HG03571 (cell line): ENCODE measurements at regions not wholly inside any gene's neighbourhood (a gene's known extent, or its start where the extent isn't known, plus 50 kb on each side); places are given as distances from the start of the nearest gene placed in this dataset.
"Not testable (repeated sequence)": the region's sequence is repeated elsewhere in the genome, so short reads cannot be mapped to it uniquely, and the experiment has no call there.

Experiments used
- ATAC-seq: cut with Tn5 transposase; IDR thresholded peaks from one replicate; pipeline ENCODE4 v1.9.1; 2021; ENCODE audit not compliant: unreplicated experiment

- ATAC-seq, result no peak
Observed at GRCh38 chr9:30127371-30127770, 2257.1 kb upstream of the ACO1 start.

DNA sequence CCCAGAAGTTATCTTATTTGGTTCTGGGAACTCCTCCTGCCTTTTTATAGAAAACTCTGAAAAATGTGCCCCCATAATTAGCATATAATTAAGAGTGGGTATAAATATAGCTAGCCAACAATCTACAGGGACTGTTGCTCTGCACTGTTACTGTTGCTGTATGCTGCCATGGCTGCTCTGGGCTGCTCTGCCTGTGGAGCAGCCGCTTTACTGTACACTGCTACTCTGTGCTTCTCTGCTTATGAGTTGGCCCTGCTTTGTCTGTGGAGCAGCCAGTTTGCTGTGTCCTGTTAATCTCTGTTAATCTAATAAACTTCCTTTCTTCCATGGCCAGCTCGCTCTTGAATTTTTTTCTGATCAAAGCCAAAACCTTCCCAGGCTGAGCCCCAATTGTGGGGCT, 2244.0 kb upstream of the ACO1 start:
- no peak for ATAC-seq

DNA sequence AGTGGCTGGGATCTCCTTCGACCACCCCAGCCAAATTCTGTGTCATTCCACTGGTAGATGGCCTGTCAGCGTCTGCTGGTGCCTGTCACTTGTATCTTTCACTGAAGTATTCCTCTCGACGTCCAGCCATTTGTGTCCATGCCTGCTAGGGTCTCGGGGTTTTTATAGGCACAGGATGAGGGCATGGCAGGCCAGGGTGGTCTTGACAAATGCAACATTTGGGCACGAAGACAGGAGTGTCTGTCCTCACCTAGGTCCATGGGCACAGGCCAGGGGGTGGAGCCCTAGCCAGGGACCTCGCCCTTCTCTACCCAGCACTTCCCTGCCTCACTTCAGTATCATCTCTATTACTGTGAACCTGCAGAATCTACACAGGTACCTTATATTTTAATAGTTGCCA, 2223.9 kb upstream of the ACO1 start:
- no peak for ATAC-seq

- no peak for ATAC-seq
Observed at GRCh38 chr9:30172206-30172605, 2212.2 kb upstream of the ACO1 start.

DNA sequence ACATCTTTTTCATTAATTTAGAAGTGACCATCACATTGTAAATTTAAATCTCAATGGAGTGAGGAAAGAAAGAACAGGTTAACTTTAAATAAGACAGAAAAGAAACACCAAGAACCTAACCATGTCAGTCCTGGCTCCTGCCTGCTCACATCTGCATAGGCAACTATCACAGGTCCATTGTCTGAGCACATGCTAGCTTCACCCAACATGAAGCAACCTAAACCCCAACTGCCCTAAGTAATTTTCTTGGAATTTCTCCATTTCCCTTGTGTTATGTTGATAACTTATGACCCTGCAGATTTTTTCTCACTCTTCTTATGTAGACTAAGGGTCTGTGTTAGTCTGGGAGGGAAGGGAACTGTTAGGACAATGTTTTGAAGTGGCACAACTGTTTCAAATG, 2205.8 kb upstream of the ACO1 start:
- no peak for ATAC-seq

DNA sequence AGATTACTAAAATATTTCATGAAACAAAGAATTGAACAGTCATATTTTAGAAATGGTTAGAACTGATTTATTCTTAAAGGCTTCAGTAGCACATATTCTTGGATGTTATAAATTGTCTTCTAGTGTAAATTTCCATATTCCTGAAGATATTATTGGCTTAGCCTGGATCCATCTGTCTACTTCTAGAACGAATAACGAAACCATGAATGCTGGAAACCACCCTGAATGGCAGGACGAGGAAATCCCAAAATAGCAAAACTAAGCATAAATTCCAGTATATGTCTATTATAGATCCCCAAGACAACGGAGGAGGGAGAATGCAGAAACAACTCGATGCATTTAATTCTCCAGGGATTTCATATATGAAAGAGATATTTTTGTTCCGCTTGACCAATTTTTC, 2191.0 kb upstream of the ACO1 start:
- no peak for ATAC-seq

DNA sequence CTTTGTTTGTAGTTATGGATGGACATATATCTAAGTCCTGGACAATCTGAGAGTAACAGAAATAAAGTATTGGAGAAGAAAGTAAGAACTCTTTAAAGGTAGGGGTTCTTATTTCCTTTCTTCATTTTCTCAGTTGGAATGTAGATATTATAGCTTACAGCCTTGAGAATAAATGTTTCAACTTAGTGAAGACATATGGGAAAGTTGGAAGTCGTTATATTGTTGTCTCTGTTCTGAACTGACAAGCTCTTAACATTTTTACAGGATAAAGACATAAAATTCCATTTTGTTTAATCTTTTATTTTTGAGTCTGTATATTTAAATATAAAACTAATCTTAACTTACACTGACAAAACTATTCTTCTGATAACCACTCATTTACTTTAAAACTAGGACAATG, 2187.5 kb upstream of the ACO1 start:
- no peak for ATAC-seq

DNA sequence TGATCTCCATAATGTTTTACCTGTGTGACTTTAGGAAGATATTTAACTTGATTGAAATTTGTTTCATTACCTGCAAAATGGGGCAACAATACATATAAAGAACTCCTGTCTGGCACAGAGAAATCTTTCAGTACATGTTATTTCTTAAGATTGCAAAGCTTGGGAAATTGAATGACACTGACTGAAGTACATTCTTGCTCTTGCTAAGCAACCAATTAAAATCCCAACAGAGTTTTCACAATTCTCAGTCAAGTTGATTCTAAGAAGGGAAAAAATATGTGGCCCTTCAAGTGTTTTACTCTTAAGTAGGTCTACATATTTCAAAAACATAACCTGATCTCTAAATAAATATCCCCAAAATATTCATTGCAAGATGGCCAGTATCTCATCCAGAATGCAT, 2187.0 kb upstream of the ACO1 start:
- no peak for ATAC-seq

- no peak for ATAC-seq
Observed at GRCh38 chr9:30197954-30198353, 2186.5 kb upstream of the ACO1 start.

- ATAC-seq, result no peak
Observed at GRCh38 chr9:30198463-30199309, 2185.8 kb upstream of the ACO1 start.

GRCh38 chr9:30201024-30201423, 2183.4 kb upstream of the ACO1 start:
- ATAC-seq, result no peak

GRCh38 chr9:30235068-30235467, 2149.4 kb upstream of the ACO1 start:
- ATAC-seq, result no peak

DNA sequence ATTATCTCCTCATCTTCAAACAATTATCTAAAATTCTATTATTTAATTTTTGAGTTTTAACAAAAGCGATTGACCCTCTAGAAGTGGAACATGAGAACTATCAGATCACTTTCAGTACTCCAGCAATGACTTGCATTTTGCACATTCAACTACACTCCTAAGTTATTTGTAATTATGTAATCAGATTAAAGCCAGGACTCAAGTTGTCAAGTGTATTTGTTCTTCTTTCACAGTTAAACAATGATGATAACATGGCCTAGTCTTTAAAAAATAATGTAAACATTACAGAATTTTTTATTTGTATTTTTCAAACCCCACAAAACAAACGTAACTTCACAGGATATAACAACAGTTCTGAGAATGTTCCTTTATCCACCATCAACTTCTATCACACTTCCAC, 2148.9 kb upstream of the ACO1 start:
- no peak for ATAC-seq

DNA sequence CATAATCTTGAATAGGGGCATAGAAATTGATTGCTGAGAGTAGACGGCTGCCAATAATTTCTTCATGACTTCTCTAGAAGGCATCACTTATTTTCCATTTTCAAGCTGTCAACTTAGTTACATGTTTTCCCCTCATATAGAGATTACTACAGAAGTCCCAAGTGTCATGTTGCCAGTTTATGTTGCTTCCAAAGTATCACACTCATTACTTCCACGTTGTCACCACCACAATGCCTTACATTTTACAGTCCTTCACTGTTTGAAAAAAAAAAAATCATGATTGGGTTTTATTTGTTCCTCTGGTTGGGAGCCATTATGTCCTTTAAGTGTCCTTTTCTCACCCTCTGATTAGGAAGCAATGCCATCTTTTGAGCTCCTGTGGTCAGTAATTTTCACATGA, 2144.6 kb upstream of the ACO1 start:
- ATAC-seq, result no peak

GRCh38 chr9:30243467-30243866, 2141.0 kb upstream of the ACO1 start:
- no peak for ATAC-seq

GRCh38 chr9:30244877-30245276, 2139.6 kb upstream of the ACO1 start:
- no peak for ATAC-seq

DNA sequence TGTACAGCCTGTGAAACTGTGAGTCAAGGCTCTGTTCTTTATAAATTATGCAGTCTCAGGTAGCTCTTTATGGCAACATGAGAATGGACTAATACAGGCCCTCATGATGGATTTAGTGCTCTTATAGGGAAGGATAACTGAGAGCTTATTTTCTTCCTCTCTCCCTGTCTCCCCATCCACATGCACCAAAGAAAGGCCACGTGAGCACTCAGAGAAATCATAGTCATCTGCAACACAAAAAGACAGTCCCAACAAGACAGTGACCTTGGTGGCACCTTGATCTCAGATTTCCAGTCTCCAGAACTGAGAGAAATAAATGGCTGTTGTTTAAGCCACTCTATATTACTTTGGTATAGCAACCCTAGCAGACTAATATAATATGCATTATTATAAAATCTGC, 2133.6 kb upstream of the ACO1 start:
- no peak for ATAC-seq

DNA sequence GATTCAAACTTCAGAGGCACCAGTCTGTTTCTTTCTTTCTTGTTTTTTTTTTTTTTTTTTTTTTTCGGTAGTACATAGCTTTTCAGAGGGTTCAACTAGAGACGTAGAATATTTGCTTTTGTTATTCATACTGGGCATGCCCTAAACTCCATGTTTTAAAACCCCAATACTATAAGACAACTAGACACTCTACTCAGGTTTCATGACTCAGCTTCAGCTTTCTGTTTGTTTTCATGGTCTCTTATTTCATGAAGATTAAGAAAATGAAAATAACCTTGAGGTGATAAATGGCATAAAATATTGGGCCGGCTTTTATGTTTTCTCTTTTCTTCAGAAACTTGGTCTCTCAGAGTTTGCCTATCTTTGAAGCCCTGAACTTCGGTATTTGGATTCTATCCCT, 2126.3 kb upstream of the ACO1 start:
- no peak for ATAC-seq

DNA sequence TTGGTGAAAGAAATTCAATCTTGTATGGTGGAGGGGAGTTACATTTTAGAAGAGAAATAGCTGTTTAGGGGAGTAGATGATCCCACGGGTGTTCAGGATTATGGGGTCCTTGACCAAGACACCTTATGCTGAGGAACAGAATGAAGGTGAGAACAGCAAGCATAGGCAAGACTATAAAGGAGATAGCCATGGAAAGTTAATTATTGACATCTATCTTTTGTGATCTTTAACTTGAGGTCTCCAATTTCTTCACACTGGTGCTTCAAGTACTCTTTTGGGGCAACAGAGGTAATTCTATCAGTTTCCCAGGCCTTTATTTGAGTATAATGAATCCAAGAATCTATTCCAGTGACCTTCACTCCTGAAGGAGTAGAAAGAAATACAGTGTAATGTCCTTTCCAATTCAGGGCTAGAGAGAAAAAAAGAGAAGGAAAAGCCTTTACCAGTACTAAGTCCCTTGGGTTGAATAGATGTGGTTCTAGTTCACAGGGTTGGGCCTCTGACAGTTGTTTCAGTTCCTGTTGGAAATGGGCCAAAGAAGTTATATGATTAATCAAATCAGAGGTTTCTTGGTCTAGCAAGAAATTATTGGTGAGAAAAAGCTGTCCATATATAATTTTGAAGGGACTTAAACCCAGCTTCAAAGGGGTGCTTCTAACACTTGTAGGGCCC, 2104.1 kb upstream of the ACO1 start:
- ATAC-seq, result peak; percentile 67

DNA sequence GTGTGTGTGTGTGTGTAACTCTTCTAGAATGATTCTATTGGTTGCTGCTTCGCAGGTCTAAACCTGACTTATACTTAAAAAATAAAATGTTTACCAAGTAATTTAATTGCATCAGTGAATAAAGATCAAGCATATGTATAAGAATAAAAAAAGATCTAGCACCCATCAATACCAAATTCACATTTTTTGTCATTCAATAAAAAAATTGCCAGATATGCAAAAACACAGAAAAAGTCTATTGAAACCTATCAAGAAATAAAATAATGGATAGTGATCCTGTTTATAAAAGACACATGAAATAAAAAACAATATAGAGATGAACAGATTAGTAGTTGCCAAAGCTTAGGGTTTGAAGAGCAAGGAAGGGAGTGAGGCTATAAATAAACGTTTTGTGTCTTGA, 2095.0 kb upstream of the ACO1 start:
- no peak for ATAC-seq

DNA sequence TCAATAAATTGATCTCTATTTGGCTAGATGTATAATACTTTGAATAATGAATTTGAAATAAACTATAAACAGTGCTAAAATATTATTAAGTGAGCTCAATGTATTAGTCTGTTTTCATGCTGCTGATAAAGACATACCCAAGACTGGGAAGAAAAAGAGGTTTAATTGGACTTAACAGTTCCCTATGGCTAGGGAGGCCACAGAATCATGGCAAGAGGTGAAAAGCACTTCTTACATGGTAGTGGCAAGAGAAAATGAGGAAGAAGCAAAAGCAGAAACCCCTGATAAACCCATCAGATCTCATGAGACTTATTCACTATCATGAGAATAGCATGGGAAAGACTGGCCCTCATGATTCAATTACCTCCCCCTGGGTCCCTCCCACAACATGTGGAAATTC, 2092.4 kb upstream of the ACO1 start:
- not testable (repeated sequence) for ATAC-seq

DNA sequence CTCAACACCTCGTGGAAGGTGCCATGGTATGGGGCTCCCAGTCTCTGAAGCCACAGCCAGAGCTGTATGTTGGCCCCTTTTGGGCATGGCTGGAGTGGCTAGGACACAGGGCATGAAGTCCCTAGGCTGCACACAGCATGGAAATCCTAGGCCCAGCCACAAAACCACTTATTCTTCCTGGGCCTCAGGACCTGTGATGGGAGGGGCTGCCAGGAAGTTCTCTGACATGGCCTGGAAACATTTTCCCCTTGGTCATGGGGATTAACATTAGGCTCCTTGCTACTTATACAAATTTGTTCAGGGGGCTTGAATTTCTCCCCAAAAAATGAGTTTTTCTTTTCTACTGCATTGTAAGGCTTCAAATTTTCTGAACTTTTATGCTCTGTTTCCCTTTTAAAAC, 2091.2 kb upstream of the ACO1 start:
- no peak for ATAC-seq
